Epithelial cell of proximal tubule (primary cell): ENCODE measurements at regions not wholly inside any gene's neighbourhood (a gene's known extent, or its start where the extent isn't known, plus 50 kb on each side); places are given as distances from the start of the nearest gene placed in this dataset.

Experiments used
- DNase-seq: peaks from one replicate; pipeline ENCODE4 v3.0.0-alpha.2; 2011; ENCODE audit warnings: low read depth
- H3K4me3 ChIP-seq: 2 replicates; pipeline ENCODE4 v1.5.1; 2011; ENCODE audit warnings: low read depth, mild to moderate bottlenecking, low read length
- CTCF ChIP-seq: conservative IDR thresholded peaks from 2 replicates; pipeline ENCODE4 v1.5.1; 2012; ENCODE audit warnings: low read depth, mild to moderate bottlenecking, low read length

GRCh38 chr17:68790492-68790891 lies 164.7 kb downstream of the ABCA8 start:
- DNase-seq = no peak
- no peak overlapping the region for H3K4me3 ChIP-seq
- no peak for TF ChIP-seq CTCF

DNA sequence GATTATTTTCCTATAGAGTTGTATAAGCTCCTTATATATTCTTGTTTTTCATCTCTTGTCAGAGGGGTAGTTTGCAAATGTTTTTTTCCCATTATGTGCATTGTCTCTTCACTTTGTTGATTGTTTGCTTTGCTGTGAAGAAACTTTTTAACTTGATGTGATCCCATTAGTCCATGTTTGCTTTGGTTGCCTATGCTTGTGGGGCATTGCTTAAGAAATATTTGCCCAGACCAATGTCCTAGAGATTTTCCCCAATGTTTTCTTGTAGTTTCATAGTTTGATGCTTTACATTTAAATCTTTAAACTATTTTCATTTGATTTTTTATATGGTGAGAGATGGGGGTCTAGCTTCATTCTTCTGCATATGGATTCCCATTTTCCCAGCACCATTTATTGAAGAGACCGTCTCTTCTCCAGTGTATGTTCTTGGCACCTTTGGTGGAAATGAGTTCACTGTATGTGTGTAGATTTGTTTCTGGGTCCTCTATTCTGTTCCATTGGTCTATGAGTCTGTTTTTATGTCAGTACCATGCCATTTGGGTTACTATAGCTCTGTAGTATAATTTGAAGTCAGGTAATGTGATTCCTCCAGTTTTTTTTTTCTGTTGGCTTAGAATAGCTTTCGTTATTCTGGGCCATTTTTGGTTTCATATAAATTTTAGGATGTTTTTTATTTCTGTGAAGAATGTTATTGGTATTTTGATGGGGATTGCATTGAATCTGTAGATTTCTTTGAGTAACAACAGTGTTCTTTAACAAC lies 165.8 kb downstream of the ABCA8 start:
- TF ChIP-seq CTCF = no peak
- no peak for DNase-seq
- H3K4me3 ChIP-seq = no peak overlapping the region

DNA sequence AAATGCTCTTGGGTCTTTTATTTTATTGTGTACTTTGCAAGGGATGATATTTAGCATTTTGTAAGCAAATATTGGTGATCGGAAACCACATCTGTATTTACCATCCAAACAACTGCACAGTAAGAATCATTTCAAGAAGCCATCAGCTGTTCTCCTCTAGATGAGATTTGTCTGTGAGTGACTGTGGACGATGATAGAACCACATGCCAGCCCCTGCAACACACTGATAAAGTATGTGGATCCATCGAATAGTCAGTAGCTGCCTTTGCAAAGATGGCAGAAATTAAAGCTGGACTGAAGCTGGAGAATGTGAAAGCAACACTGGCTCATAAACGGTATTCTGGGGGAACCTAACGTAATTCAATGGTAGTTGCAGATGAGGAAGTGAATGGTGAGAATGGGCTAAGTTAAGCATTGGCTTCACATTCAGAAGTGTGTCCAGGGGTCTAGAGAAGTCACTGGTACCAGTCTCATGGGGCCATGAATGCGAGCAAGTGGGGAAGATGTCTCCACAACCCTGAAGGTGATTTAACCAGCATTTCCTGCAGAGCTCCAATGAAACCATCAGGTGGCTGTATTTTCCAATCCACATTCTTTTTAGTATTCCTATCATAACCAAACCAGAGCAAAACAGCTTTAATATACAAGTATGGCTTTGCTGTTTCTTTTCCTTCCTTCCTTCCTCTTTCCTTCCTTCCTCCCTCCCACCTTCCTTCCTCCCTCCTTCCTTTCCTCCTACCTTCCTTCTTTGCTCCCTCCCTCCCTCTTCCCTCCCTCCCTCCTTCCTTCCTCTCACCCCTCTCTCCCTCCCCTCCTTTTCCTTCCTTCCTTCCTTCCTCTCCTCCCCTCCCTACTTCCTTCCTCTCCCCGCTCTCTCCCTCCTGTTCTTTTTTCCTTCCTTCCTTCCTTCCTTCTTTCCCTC lies 169.4 kb downstream of the ABCA8 start:
- peak; percentile 18 for TF ChIP-seq CTCF
- no peak overlapping the region for H3K4me3 ChIP-seq
- no peak for DNase-seq

GRCh38 chr17:68784431-68784830 lies 170.8 kb downstream of the ABCA8 start:
- TF ChIP-seq CTCF = no peak
- no peak for DNase-seq
- no peak overlapping the region for H3K4me3 ChIP-seq

DNA sequence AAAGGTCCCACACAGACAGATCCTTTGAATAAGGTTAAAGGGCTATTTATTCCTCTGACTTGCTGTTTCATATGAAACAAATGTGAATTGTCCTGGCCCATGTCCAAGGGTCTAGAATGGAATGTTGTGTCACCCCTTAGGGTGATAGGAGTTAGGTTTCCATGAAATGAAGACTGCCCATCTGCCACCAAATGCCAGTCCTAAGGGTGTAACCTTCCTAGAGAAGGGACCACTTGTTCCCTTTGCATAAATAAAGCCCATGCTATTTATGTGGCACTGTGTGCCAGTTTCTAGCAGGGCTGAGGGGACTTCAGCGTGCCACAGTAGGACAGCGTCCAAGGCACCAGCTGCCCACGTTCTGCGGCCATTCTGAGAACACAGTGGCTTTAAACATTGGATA lies 171.3 kb downstream of the ABCA8 start:
- no peak for DNase-seq
- no peak overlapping the region for H3K4me3 ChIP-seq
- no peak for TF ChIP-seq CTCF

GRCh38 chr17:68782789-68783188 lies 172.4 kb downstream of the ABCA8 start:
- no peak for DNase-seq
- no peak overlapping the region for H3K4me3 ChIP-seq
- TF ChIP-seq CTCF = no peak

DNA sequence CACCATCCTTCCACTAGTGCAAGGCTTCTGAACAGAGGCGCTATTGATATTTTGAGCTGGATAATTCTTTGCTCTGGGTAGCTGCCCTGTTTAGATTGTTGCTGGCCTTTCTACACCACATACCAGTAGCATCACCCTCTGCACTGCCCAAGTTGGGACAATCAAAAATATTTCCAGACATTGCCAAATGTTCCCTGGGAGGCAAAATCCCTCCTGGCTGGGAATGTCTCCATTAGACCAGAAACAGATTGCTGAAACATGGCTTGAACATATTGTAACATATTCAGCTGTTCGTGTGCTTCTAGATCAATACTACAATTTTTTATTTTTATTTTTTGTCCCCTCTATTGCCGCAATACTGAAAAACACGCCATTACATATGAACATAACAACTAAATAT lies 174.6 kb downstream of the ABCA8 start:
- DNase-seq = no peak
- TF ChIP-seq CTCF = no peak
- no peak overlapping the region for H3K4me3 ChIP-seq
